ENCODE measurements at regions not wholly inside any gene's neighbourhood (a gene's known extent, or its start where the extent isn't known, plus 50 kb on each side); places are given as distances from the start of the nearest gene placed in this dataset.
A peak's percentile ranks its signal among the peaks of the same experiment; 100 is the strongest.

GRCh38 chr1:50308878-50309277 is 114.4 kb downstream of the DMRTA2 start:
- ChIA-PET CTCF (interaction anchor here (0.5 to 2.8 kb wide), 6 partner anchors 9 to 261 kb away, joined by 3 to 14 read pairs (median 6); no protein-coding TSS in a partner anchor), POLR2A (interaction anchor here (0.7 kb wide), 1 partner anchor 30 kb away, joined by 3 read pairs; no protein-coding TSS in a partner anchor)
- Mint-ChIP-seq H3K27me3 (ENCODE audit: low read depth) (no peaks in the 10 kb centered on the region; the same call in none of the 2 replicates), H3K36me3 (no peaks in the 10 kb centered on the region), H3K27ac (no peak overlapping the region), H3K4me1 (peaks cover 15% of the 10 kb centered on the region), H3K4me3 (no peak overlapping the region), H3K9me3 (no peaks in the 10 kb centered on the region)
- DNase-seq (ENCODE audit: low spot score): peak; percentile 79
- ATAC-seq: peak; percentile 95
- TF ChIP-seq ATF1 (CRISPR knock-in tag; IDR thresholded peaks at IDR 0.05) (0 out of 2 replicates have a peak, but pooled peaks have one; percentile 46), GRHL2 (CRISPR knock-in tag; IDR thresholded peaks at IDR 0.05; ENCODE audit: insufficient replicate concordance, severe bottlenecking) (no peak), JAZF1 (CRISPR knock-in tag; IDR thresholded peaks at IDR 0.05) (no peak), SMAD4 (CRISPR knock-in tag; IDR thresholded peaks at IDR 0.05) (peak; percentile 83; the same call in 1 of the 2 replicates), ZBTB21 (CRISPR knock-in tag; IDR thresholded peaks at IDR 0.05; ENCODE audit: borderline replicate concordance) (peak; percentile 19; the same call in 1 of the 2 replicates), AR (CRISPR knock-in tag; IDR thresholded peaks at IDR 0.05) (no peak), ZNF219 (CRISPR knock-in tag; IDR thresholded peaks at IDR 0.05; ENCODE audit: borderline replicate concordance) (0 out of 2 replicates have a peak, but pooled peaks have one; percentile 41), FOXK1 (CRISPR knock-in tag; IDR thresholded peaks at IDR 0.05) (peak; percentile 79), E2F4 (CRISPR knock-in tag; IDR thresholded peaks at IDR 0.05; ENCODE audit: borderline replicate concordance, low read depth) (no peak), TEAD1 (CRISPR knock-in tag; IDR thresholded peaks at IDR 0.05) (peak; percentile 86), NR3C1 (CRISPR knock-in tag; conservative IDR thresholded peaks at IDR 0.05; ENCODE audit: low read depth) (no peak), SOX15 (CRISPR knock-in tag; IDR thresholded peaks at IDR 0.05) (no peak), FOXP4 (CRISPR knock-in tag; IDR thresholded peaks at IDR 0.05) (peak; percentile 94), CTCF (IDR thresholded peaks at IDR 0.05) (no peak), GTF2I (CRISPR knock-in tag; conservative IDR thresholded peaks at IDR 0.05) (no peak), ZNF423 (CRISPR knock-in tag; IDR thresholded peaks at IDR 0.05) (no peak), CREM (CRISPR knock-in tag; IDR thresholded peaks at IDR 0.05) (peak; percentile 67; the same call in 1 of the 2 replicates), FOXP1 (CRISPR knock-in tag; IDR thresholded peaks at IDR 0.05; ENCODE audit: borderline replicate concordance) (no peak), ZNF232 (CRISPR knock-in tag; IDR thresholded peaks at IDR 0.05) (0 out of 2 replicates have a peak, but pooled peaks have one; percentile 86), SMAD3 (CRISPR knock-in tag; IDR thresholded peaks at IDR 0.05; ENCODE audit: borderline replicate concordance) (peak; percentile 91; the same call in 1 of the 2 replicates)
- TF ChIP-seq, protein P1, sequence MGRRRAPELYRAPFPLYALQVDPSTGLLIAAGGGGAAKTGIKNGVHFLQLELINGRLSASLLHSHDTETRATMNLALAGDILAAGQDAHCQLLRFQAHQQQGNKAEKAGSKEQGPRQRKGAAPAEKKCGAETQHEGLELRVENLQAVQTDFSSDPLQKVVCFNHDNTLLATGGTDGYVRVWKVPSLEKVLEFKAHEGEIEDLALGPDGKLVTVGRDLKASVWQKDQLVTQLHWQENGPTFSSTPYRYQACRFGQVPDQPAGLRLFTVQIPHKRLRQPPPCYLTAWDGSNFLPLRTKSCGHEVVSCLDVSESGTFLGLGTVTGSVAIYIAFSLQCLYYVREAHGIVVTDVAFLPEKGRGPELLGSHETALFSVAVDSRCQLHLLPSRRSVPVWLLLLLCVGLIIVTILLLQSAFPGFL (CRISPR knock-in tag; IDR thresholded peaks at IDR 0.05; ENCODE audit: borderline replicate concordance): no peak
- TF ChIP-seq, protein P2, sequence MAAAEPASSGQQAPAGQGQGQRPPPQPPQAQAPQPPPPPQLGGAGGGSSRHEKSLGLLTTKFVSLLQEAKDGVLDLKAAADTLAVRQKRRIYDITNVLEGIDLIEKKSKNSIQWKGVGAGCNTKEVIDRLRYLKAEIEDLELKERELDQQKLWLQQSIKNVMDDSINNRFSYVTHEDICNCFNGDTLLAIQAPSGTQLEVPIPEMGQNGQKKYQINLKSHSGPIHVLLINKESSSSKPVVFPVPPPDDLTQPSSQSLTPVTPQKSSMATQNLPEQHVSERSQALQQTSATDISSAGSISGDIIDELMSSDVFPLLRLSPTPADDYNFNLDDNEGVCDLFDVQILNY (CRISPR knock-in tag; IDR thresholded peaks at IDR 0.05): peak; percentile 54; the same call in 1 of the 2 replicates
- TF ChIP-seq, protein P3, sequence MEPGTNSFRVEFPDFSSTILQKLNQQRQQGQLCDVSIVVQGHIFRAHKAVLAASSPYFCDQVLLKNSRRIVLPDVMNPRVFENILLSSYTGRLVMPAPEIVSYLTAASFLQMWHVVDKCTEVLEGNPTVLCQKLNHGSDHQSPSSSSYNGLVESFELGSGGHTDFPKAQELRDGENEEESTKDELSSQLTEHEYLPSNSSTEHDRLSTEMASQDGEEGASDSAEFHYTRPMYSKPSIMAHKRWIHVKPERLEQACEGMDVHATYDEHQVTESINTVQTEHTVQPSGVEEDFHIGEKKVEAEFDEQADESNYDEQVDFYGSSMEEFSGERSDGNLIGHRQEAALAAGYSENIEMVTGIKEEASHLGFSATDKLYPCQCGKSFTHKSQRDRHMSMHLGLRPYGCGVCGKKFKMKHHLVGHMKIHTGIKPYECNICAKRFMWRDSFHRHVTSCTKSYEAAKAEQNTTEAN (CRISPR knock-in tag; IDR thresholded peaks at IDR 0.05): no peak
- TF ChIP-seq, protein P4, sequence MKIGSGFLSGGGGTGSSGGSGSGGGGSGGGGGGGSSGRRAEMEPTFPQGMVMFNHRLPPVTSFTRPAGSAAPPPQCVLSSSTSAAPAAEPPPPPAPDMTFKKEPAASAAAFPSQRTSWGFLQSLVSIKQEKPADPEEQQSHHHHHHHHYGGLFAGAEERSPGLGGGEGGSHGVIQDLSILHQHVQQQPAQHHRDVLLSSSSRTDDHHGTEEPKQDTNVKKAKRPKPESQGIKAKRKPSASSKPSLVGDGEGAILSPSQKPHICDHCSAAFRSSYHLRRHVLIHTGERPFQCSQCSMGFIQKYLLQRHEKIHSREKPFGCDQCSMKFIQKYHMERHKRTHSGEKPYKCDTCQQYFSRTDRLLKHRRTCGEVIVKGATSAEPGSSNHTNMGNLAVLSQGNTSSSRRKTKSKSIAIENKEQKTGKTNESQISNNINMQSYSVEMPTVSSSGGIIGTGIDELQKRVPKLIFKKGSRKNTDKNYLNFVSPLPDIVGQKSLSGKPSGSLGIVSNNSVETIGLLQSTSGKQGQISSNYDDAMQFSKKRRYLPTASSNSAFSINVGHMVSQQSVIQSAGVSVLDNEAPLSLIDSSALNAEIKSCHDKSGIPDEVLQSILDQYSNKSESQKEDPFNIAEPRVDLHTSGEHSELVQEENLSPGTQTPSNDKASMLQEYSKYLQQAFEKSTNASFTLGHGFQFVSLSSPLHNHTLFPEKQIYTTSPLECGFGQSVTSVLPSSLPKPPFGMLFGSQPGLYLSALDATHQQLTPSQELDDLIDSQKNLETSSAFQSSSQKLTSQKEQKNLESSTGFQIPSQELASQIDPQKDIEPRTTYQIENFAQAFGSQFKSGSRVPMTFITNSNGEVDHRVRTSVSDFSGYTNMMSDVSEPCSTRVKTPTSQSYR (CRISPR knock-in tag; IDR thresholded peaks at IDR 0.05): peak; percentile 80

Data from WTC11 (cell line).